SK-N-MC (cell line): ENCODE measurements at regions not wholly inside any gene's neighbourhood (a gene's known extent, or its start where the extent isn't known, plus 50 kb on each side); places are given as distances from the start of the nearest gene placed in this dataset.

Source experiments
- DNase-seq: peaks from one replicate; pipeline ENCODE4 v3.0.0-alpha.2; 2011; ENCODE audit warnings: low read depth, low spot score
- H3K27ac ChIP-seq: fragments of 200-600 bp; sonication (generic); 2 replicates; pipeline ENCODE4 v1.5.1; 2016; ENCODE audit warnings: mixed run types
- H3K36me3 ChIP-seq: fragments of 200-600 bp; sonication (generic); 2 replicates; pipeline ENCODE4 v1.6.1; 2017; ENCODE audit warnings: antibody characterized with exemption, low read length, mixed read lengths; ENCODE audit not compliant: insufficient read depth
- H3K4me3 ChIP-seq: fragments of 200-600 bp; sonication (generic); 2 replicates; pipeline ENCODE4 v1.5.1; 2016
- H3K9ac ChIP-seq: fragments of 200-600 bp; sonication (generic); 2 replicates; pipeline ENCODE4 v1.8.0; 2017; ENCODE audit warnings: mixed run types, mixed read lengths; ENCODE audit not compliant: insufficient read length
- H3K9me3 ChIP-seq: fragments of 200-600 bp; sonication (generic); 2 replicates; pipeline ENCODE4 v1.6.1; 2017; ENCODE audit warnings: low read depth, mild to moderate bottlenecking, antibody characterized with exemption, low read length, moderate library complexity, mixed read lengths
- EZH2 ChIP-seq: fragments of 200-600 bp; sonication (generic); IDR thresholded peaks from one replicate; pipeline ENCODE4 v1.6.1; 2017; ENCODE audit warnings: antibody characterized with exemption
- FOXP2 ChIP-seq: optimal IDR thresholded peaks from 2 replicates; pipeline ENCODE3; 2011; ENCODE audit warnings: mild to moderate bottlenecking, moderate library complexity; ENCODE audit not compliant: insufficient read depth; ENCODE audit errors: extremely low read length, control extremely low read depth
- POLR2AphosphoS5 ChIP-seq: IDR thresholded peaks from 2 replicates; pipeline ENCODE4 v1.6.1; 2012; ENCODE audit warnings: mild to moderate bottlenecking, low read depth, low read length, borderline replicate concordance

- no peak for DNase-seq
- no peak overlapping the region for H3K27ac ChIP-seq
- TF ChIP-seq EZH2: no peak
- no peak for TF ChIP-seq FOXP2
- TF ChIP-seq POLR2AphosphoS5: no peak
- H3K4me3 ChIP-seq: no peak overlapping the region
- H3K9me3 ChIP-seq: no peaks in the 10 kb centered on the region; the same call in 1 of the 2 replicates
- no peaks in the 10 kb centered on the region for H3K36me3 ChIP-seq
- no peak overlapping the region for H3K9ac ChIP-seq
These were observed 431.3 kb downstream of the MAFB start for GRCh38 chr20:40257763-40258162.

DNA sequence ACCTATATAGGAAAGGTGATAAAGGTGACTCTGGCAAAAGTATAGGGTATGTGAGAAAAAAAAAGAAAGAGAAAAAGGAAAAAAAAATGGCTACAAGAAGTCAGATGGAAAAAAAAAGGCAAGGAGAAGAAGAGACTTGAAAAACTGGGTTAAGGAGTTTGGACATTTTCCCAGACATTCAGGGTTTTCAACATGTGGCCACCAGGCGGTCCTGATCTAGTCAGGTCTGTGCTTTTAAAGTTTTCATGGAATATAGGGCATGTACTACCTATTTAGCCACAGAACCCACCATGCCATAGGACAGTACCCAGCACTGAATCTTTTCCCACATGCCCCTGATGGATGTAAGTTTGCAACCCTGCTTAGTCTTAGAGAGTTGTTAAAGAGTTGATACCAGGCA, 433.7 kb downstream of the MAFB start:
- Histone ChIP-seq H3K9ac (no peak overlapping the region), H3K9me3 (no peaks in the 10 kb centered on the region; the same call in 1 of the 2 replicates), H3K4me3 (no peak overlapping the region), H3K36me3 (no peaks in the 10 kb centered on the region), H3K27ac (no peak overlapping the region)
- no peak for DNase-seq
- TF ChIP-seq FOXP2 (no peak), EZH2 (no peak), POLR2AphosphoS5 (no peak)

GRCh38 chr20:40254023-40254772, 434.8 kb downstream of the MAFB start:
- peak overlapping the region; percentile 33; the same call in 1 of the 2 replicates for H3K27ac ChIP-seq
- no peaks in the 10 kb centered on the region; the same call in 1 of the 2 replicates for H3K9me3 ChIP-seq
- H3K4me3 ChIP-seq: no peak overlapping the region
- H3K36me3 ChIP-seq: no peaks in the 10 kb centered on the region
- TF ChIP-seq EZH2 (no peak), FOXP2 (no peak), POLR2AphosphoS5 (no peak)
- H3K9ac ChIP-seq: no peak overlapping the region
- DNase-seq: no peak

GRCh38 chr20:40251284-40251932, 437.6 kb downstream of the MAFB start:
- no peak overlapping the region for H3K4me3 ChIP-seq
- H3K36me3 ChIP-seq: no peaks in the 10 kb centered on the region
- no peaks in the 10 kb centered on the region; the same call in 1 of the 2 replicates for H3K9me3 ChIP-seq
- H3K27ac ChIP-seq: no peak overlapping the region
- no peak overlapping the region for H3K9ac ChIP-seq
- TF ChIP-seq POLR2AphosphoS5 (no peak), EZH2 (no peak), FOXP2 (no peak)
- no peak for DNase-seq

- no peaks in the 10 kb centered on the region for H3K9me3 ChIP-seq
- DNase-seq: no peak
- TF ChIP-seq FOXP2: no peak
- no peak for TF ChIP-seq POLR2AphosphoS5
- no peak for TF ChIP-seq EZH2
- no peak overlapping the region for H3K9ac ChIP-seq
- H3K4me3 ChIP-seq: no peak overlapping the region
- no peak overlapping the region for H3K27ac ChIP-seq
- no peaks in the 10 kb centered on the region for H3K36me3 ChIP-seq
These were observed 439.2 kb downstream of the MAFB start for GRCh38 chr20:40249805-40250204.

DNA sequence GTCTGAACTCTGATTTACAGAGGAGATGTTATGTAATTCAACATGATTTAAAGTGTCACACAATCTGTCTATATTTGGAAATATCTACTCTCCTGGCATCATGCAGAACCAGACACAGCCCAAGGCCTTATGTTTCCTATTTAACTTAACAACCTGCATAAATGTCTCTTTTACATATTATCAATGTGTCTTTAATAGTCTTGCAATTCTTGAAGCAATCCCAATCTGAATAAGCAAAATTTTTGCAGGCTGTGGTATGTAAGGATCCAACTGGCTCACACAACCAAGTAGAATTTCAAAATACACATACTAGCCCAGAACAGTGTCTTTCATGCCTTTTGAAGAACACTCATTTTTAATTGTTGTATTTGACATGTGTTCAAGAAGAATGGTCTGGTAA, 443.2 kb downstream of the MAFB start:
- H3K36me3 ChIP-seq: no peaks in the 10 kb centered on the region
- peak overlapping the region; percentile 87 for H3K27ac ChIP-seq
- peak; percentile 52; the same call in 1 of the 2 replicates for TF ChIP-seq POLR2AphosphoS5
- no peak for TF ChIP-seq FOXP2
- TF ChIP-seq EZH2: no peak
- peak overlapping the region; percentile 37 for H3K4me3 ChIP-seq
- no peak overlapping the region for H3K9ac ChIP-seq
- peak; percentile 69 for DNase-seq
- no peaks in the 10 kb centered on the region for H3K9me3 ChIP-seq

GRCh38 chr20:40244286-40244685, 444.8 kb downstream of the MAFB start:
- no peaks in the 10 kb centered on the region for H3K9me3 ChIP-seq
- no peak overlapping the region for H3K4me3 ChIP-seq
- TF ChIP-seq POLR2AphosphoS5 (no peak), EZH2 (no peak), FOXP2 (no peak)
- H3K9ac ChIP-seq: no peak overlapping the region
- H3K27ac ChIP-seq: no peak overlapping the region
- no peaks in the 10 kb centered on the region for H3K36me3 ChIP-seq
- no peak for DNase-seq

DNA sequence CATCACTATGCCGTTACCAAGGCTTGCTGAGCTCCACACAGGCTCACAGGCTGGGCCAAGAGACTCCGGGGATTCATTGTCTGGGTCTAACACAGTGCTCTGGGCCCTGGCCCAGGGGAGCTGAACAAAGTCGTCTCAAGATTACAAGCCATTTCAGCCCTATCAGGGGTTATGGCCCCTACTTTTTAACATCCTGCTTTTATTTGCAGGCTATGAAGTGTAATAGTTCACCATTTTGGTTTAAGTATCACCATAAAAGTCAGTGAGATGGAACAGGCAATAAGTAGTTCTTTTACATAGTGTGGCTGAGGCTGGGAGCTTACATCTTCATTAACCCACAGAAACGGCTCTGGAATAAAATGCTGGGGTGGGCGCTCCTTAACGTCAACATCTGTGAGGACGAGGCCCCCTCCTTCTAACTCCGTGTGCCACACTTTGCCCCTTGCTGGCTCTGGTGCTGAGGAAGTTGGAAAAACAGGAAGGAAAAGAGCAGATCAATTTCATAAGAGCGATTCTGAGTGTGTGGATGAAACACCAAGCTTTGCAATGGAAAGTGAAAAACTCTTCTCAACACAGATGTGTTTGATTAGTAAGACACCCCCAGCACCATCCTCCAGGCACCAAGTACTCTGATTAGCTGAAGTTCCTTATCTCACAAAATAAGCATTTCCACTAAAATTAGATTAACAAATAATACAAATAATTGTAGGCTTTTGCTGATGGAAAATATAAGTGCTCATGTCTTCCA, 447.3 kb downstream of the MAFB start:
- peak overlapping the region; percentile 66 for H3K4me3 ChIP-seq
- peak; percentile 52 for DNase-seq
- TF ChIP-seq EZH2: no peak
- TF ChIP-seq POLR2AphosphoS5: no peak; the same call in 1 of the 2 replicates
- TF ChIP-seq FOXP2: no peak
- peak overlapping the region; percentile 21 for H3K9ac ChIP-seq
- H3K36me3 ChIP-seq: no peaks in the 10 kb centered on the region
- H3K9me3 ChIP-seq: no peaks in the 10 kb centered on the region
- peak overlapping the region; percentile 91 for H3K27ac ChIP-seq
